IPS DF 4.7 (cell line): ENCODE measurements at regions not wholly inside any gene's neighbourhood (a gene's known extent, or its start where the extent isn't known, plus 50 kb on each side); places are given as distances from the start of the nearest gene placed in this dataset.
"Not testable (repeated sequence)": the region's sequence is repeated elsewhere in the genome, so short reads cannot be mapped to it uniquely, and the experiment has no call there.

ENCODE experiments used
- DNase-seq: peaks from one replicate; pipeline ENCODE4 v3.0.0-alpha.2; 2013; ENCODE audit warnings: low spot score; ENCODE audit errors: extremely low read depth

DNA sequence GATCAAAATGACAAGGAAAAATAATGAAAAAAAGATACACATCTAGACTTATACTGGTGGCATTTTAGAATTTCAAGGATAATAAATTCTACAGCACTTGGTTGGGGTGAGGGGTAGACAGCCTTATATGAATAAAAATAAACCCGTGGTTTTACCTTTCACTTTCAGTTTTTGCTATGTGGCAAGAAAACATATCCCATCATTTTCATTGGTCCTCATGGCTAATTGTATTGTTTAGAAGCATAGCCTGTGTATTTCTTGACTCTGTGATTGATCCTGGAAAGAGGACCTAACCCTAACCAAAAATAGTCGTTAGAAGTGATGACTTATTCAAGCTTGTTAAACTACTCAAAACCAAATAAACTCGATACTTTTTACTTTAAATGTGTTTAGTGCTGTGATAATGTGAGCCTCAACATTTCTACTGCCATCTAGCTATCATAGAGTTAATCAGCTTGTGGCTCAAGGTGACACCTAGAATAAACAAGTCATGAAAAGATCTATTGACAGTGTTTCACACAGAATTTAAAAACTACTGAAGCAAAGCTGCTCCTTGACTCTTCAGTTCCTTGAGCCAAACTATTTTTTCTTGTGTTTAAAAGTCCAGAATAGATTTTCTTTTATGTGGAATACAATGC lies 153.3 kb upstream of the IZUMO3 start:
- DNase-seq, result no peak

DNA sequence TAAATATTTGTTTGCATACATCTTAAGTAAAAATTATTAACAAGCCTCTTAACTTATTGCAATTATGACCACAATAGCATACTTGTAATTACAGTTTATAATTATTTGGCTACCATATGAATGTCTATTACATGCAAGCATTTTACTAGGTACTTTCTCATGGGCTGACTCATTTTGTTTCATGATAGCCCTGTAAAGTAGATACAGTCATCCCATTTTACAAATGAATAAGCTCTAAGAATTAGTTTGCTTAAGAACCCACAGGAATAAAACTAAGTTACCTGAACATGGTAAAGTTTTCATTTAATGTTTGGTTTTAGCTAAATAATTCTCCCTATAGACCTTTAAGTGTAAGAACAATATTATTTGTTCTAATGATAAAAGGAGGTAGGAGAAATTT lies 126.6 kb upstream of the IZUMO3 start:
- no peak for DNase-seq

DNA sequence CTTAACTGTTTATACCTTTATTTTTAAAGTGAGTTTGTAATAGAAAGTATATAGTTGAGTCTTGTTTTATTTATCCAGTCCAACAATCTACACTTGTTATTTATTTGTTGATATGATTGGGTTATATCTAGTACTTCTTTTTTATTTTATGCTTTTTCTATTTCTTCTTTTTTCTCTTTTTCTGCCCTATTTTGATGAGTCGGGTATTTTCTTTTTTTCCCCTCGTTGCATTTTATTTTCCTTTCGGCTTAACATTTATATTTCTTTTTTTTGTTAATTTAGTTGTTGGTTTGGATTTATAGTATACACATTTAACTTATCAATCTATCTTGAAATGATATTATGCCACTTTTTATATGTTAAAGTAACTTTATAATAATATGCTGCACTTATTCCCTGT lies 111.7 kb upstream of the IZUMO3 start:
- no peak for DNase-seq

DNA sequence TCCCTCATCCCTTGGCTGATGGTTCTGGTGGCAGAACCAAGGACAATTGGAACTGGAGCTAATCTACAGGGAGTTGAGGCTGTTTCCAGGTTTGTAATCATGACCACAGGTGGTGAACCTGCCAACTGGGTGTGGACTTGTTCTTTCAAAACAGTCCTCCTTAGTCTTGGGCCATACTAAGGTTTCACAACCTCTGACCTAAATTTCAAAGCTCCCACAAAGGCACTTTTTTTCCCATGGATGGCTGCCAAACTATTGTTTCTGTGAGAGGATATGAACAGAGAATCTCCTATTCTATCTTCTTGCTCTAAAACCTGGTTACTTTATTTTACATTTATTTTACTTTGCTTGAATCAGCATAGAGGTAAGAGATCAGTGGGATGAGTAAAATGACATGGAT lies 106.5 kb upstream of the IZUMO3 start:
- DNase-seq, result no peak

DNA sequence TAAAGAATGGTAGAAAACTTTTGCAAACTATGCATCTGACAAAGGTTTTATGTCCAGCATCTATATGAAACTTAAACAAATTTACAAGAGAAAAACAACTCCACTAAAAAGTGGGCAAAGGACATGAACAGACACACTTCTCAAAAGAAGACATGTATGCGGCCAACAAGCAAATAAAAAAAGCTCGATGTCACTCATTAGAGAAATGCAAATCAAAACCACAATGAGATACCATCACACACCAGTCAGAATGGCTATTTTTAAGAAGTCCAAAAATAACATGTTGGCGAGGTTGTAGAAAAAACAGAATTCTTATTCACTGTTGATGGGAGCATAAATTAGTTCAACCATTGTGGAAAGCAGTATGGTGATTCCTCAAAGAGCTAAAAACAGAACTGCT lies 83.1 kb upstream of the IZUMO3 start:
- DNase-seq, result not testable (repeated sequence)

DNA sequence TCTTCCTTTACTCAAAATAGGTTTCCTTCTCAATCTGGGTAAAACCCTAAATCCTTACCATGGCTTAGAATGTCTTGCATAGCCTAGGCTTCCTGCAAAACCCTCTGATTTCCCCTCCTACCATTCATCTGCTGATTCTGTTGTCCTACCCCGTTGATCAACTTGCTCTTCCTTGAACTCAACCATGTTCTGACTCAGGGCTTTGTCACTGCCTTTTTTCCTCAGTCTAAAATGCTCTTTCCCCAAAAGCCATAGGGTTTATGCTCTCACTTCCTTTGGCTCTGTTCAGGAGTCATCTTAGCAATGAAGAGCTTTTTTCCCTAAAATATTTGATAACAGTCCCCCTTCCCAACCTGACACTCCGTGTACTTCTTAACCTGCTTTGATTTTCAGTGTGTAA lies 79.4 kb upstream of the IZUMO3 start:
- no peak for DNase-seq

DNA sequence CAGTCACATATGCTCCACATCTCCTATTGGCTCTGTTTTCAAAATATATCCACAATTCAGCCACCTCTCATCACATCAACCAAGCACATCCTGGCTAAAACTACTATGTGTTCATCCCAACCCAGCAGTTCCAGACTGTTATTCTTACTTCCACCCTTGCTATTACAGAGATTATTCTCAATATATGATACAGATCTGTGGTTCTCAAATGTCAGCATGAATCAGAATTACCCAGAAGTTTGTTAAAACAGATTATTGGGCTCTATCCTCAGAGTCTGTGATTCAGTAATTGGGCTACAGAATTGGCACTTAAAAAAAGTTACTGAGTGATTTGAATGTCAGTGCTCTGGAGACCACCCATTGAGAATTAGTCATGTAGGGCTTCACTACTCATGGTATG lies 78.8 kb upstream of the IZUMO3 start:
- DNase-seq, result no peak

DNA sequence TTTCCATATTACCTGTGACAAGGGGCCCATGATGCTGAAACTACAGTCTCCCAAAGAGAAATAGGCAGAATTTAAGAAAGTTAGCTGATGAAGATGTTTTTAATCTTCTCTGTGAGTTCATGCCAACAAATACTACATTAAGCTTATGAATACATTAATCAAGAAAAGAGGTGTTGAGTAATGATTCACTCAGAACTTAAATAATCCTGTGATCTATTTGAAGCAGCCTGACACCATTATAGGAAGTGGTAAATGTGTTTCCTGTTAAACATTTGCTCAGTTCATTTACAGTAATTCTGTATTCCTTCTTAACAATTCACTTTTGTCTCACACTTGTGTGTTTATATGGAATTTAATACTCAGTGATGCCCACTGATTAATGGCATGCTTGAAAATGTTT lies 75.0 kb upstream of the IZUMO3 start:
- DNase-seq, result no peak

DNA sequence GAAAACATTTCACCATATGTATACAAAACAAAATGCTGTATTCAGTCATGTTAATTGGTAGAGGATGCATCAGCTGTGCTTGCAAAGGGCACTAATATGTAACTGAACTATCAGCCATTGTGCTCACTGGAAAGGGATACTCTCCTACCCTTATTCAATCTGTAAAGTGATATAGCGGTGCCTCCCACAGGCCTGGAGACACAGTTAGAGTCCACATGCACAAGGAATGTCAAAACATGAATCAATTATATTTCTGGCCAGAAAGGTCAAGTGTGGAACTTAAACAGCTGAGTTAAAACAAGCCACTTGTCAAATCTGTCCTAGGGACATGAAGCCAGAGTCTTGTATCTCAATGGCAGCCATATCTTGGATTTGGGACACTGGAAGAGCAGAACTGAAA lies 71.2 kb upstream of the IZUMO3 start:
- no peak for DNase-seq

DNA sequence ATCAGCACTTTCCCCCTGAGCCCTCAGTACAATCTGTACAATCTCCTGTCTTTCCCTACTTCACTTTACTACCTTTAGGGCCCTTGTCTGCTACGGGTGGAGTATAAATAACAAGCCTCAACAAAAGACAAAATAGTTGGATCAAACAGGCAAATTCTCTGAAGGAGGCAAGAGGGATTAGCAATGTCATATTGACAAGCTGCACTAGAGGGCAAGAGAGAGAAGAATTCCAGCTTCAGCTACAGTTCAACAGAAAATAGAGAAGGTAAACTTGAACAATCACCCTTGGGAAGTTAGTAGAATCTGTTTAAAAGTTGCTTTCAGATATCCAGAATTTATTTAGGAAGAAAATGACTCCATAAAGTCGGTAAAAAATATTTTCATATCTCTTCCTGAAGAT lies 68.4 kb upstream of the IZUMO3 start:
- DNase-seq, result peak; percentile 30

DNA sequence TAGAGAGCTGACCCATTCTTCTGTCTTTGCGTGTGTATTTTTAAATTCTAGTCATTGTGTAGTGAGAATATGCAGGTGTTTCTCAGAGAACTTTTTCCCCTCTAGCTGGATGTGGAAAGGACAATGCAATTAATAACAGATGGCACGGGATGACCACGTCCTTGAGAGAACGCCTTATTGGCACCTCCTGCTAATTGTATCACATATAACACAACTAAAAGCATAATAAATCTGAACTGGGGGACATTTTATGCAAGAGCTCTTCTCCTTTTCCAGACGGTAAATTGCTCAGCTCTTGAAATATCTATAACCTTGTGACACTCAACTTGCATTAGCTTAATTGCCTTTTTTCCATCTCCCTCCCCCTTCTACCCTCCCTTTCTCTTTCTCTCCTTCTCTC lies 62.9 kb upstream of the IZUMO3 start:
- no peak for DNase-seq

DNA sequence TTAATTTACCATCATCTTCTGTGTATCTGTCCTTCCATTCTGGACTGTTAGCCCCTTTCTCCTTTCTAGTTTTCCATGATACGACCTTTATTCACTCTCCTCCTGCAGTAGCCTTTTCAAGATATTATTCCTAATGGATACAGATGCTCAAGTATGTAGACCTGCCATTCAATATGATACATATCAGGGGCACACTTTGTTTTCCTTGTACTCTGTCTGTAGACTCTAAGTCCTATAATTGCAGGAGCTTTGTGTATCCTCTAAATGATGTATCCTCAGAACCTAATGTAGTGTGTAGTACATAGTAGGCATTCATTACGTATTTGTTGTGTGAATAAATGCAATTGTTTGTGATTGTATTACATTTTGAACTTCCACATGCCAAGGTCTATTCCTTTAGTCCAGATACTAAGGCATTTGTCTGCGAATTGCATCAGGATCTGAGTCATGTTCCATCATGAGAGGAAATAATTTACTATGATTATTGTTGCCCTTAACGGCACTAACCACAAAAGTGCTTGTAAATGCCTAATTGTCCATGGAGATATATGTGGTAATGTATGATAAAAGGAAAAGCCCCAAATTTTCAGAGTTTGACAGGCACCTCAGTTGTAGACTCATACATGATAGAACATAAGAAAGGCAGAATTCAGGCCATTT lies 57.1 kb upstream of the IZUMO3 start:
- DNase-seq, result no peak
